ENCODE measurements at regions not wholly inside any gene's neighbourhood (a gene's known extent, or its start where the extent isn't known, plus 50 kb on each side); places are given as distances from the start of the nearest gene placed in this dataset.

DNA sequence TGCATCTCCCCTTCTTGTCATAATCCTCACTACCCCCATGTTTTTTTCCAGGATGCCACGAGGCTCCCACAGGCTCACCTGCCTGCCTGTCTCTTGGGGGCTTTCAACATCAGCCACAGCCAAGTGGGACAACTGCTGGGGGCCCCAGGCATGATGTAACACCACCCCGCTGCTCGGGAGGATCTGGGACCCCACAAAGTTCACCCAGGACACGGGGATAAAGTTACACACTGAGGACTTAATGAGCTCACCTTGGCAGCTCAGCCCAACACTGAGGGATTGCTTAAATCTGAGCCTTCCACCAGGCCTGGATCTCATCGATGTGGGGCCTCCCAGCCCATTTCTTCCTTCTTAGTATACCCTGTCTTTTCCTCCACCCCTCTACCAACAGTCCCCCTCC is 56.4 kb upstream of the NNAT start:
- H3K27ac ChIP-seq (ENCODE audit: low read length): no peak overlapping the region
- H3K79me2 ChIP-seq (ENCODE audit: low read length): no peaks in the 10 kb centered on the region
- no peak for ATAC-seq
- no peaks in the 10 kb centered on the region for H3K36me3 ChIP-seq (ENCODE audit: low read depth, low read length)
- H4K20me1 ChIP-seq (ENCODE audit: low read length): no peaks in the 10 kb centered on the region
- no peak overlapping the region for H2AFZ ChIP-seq (ENCODE audit: low read length)
- peaks cover 39% of the 10 kb centered on the region for H3K27me3 ChIP-seq (ENCODE audit: low read length)
- DNase-seq: no peak
- no peak overlapping the region for H3K4me3 ChIP-seq (ENCODE audit: low read length)
- no TSS peak for BruUV-seq (replicated peaks)
- POLR2A ChIA-PET (ENCODE audit: unreplicated experiment): interaction anchor here (0.6 kb wide), 1 partner anchor 21 kb away, joined by 5 read pairs; no protein-coding TSS in a partner anchor
- no peaks in the 10 kb centered on the region for H3K4me1 ChIP-seq (ENCODE audit: insufficient read depth, low read length)
- CTCF ChIA-PET: no interaction called here
- no peaks in the 10 kb centered on the region for H3K9me3 ChIP-seq (ENCODE audit: low read length)
- intact Hi-C loops (cut with micrococcal nuclease): no loop called here
- no peaks in the 10 kb centered on the region for H3F3A ChIP-seq (ENCODE audit: low read length, unreplicated experiment)
- no peak for TF ChIP-seq EZH2 (IDR thresholded peaks at IDR 0.05; ENCODE audit: low read length, unreplicated experiment)
- no peak for TF ChIP-seq EZH2phosphoT487 (IDR thresholded peaks at IDR 0.05; ENCODE audit: borderline replicate concordance, low read length)
- TF ChIP-seq, protein P1, sequence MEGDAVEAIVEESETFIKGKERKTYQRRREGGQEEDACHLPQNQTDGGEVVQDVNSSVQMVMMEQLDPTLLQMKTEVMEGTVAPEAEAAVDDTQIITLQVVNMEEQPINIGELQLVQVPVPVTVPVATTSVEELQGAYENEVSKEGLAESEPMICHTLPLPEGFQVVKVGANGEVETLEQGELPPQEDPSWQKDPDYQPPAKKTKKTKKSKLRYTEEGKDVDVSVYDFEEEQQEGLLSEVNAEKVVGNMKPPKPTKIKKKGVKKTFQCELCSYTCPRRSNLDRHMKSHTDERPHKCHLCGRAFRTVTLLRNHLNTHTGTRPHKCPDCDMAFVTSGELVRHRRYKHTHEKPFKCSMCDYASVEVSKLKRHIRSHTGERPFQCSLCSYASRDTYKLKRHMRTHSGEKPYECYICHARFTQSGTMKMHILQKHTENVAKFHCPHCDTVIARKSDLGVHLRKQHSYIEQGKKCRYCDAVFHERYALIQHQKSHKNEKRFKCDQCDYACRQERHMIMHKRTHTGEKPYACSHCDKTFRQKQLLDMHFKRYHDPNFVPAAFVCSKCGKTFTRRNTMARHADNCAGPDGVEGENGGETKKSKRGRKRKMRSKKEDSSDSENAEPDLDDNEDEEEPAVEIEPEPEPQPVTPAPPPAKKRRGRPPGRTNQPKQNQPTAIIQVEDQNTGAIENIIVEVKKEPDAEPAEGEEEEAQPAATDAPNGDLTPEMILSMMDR (conservative IDR thresholded peaks at IDR 0.05; ENCODE audit: low read depth, low read length): no peak
- no peak overlapping the region for H3K9ac ChIP-seq (ENCODE audit: low read length)
- no peaks in the 10 kb centered on the region for H3K9me2 ChIP-seq (replicated peaks; ENCODE audit: low read length)
- no peak overlapping the region for H3K4me2 ChIP-seq (ENCODE audit: low read length)
